CD14-positive monocyte (primary cell): ENCODE measurements at regions not wholly inside any gene's neighbourhood (a gene's known extent, or its start where the extent isn't known, plus 50 kb on each side); places are given as distances from the start of the nearest gene placed in this dataset.

Experiments used
- DNase-seq, 3 donors: peaks; one replicate each; pipeline ENCODE4 v3.0.0-alpha.2; 2011 to 2022
- H2AFZ ChIP-seq: 2 replicates; pipeline ENCODE4 v1.6.0; 2012; ENCODE audit warnings: mild to moderate bottlenecking, low read depth, low read length, inconsistent platforms; ENCODE audit not compliant: insufficient read depth, poor library complexity, severe bottlenecking
- H3K27ac ChIP-seq, 2 donors: 1 replicate in 1 of 2; 2 replicates in 1 of 2; pipeline ENCODE4 v1.5.1; 2012 to 2013; ENCODE audit warnings: low read length in 2 of 2, control low read depth in 1 of 2, inconsistent platforms in 1 of 2, low read depth in 1 of 2, mild to moderate bottlenecking in 1 of 2
- H3K27me3 ChIP-seq, 2 donors: one replicate each; pipeline versions ENCODE4 v1.6.0 to v1.6.1; 2011 to 2013; ENCODE audit warnings: low read length in 2 of 2; ENCODE audit not compliant: control insufficient read depth in 2 of 2, insufficient read depth in 2 of 2
- H3K36me3 ChIP-seq, 2 donors: replicated peaks in 1 of 2; 1 replicate in 1 of 2; 2 replicates in 1 of 2; pipeline versions ENCODE4 v1.5.1 to v1.6.1; 2012 to 2013; ENCODE audit warnings: low read length in 2 of 2, control low read depth in 1 of 2, inconsistent platforms in 1 of 2, mild to moderate bottlenecking in 1 of 2; ENCODE audit not compliant: insufficient read depth in 2 of 2, control insufficient read depth in 1 of 2
- H3K4me1 ChIP-seq, 2 donors: 1 replicate in 1 of 2; 2 replicates in 1 of 2; pipeline versions ENCODE4 v1.5.1 to v1.6.1; 2012 to 2013; ENCODE audit warnings: low read length in 2 of 2, control low read depth in 1 of 2, inconsistent platforms in 1 of 2, mild to moderate bottlenecking in 1 of 2, moderate library complexity in 1 of 2; ENCODE audit not compliant: insufficient read depth in 2 of 2, control insufficient read depth in 1 of 2
- H3K4me2 ChIP-seq: replicated peaks from 2 replicates; pipeline ENCODE3; 2012; ENCODE audit warnings: low read length, moderate library complexity, mild to moderate bottlenecking; ENCODE audit not compliant: poor library complexity, severe bottlenecking; ENCODE audit errors: extremely low read depth
- H3K4me3 ChIP-seq, 3 experiments: fragments of 200-600 bp in 1 of 3; sonication (generic) in 1 of 3; replicated peaks in 1 of 3; 1 replicate in 2 of 3; 2 replicates in 1 of 3; pipeline ENCODE4 v1.5.1; 2011 to 2013; ENCODE audit warnings: low read length in 3 of 3, mild to moderate bottlenecking in 3 of 3, control low read depth in 2 of 3, low read depth in 2 of 3, inconsistent platforms in 1 of 3, moderate library complexity in 1 of 3
- H3K79me2 ChIP-seq: 2 replicates; pipeline ENCODE4 v1.6.0; 2012; ENCODE audit warnings: mild to moderate bottlenecking, control low read depth, inconsistent platforms, low read length, moderate library complexity; ENCODE audit not compliant: insufficient read depth
- H3K9ac ChIP-seq: 2 replicates; pipeline ENCODE4 v1.6.0; 2017; ENCODE audit warnings: low read length, mild to moderate bottlenecking; ENCODE audit not compliant: insufficient read depth, poor library complexity, severe bottlenecking
- H3K9me3 ChIP-seq, 2 donors: replicated peaks in 1 of 2; 1 replicate in 1 of 2; 2 replicates in 1 of 2; pipeline versions ENCODE4 v1.5.1 to v1.6.1; 2012 to 2013; ENCODE audit warnings: low read length in 2 of 2, control low read depth in 1 of 2; ENCODE audit not compliant: control insufficient read depth in 1 of 2, insufficient read depth in 1 of 2
- H4K20me1 ChIP-seq: 2 replicates; pipeline ENCODE4 v1.6.0; 2012; ENCODE audit warnings: mild to moderate bottlenecking, low read length, control low read depth, moderate library complexity; ENCODE audit not compliant: insufficient read depth
- H3K27ac Mint-ChIP-seq, 7 donors: one replicate each; pipeline ENCODE4 v1.8.0; 2020; ENCODE audit warnings: mild to moderate bottlenecking in 7 of 7, mixed read lengths in 7 of 7, moderate library complexity in 6 of 7, inconsistent platforms in 2 of 7
- H3K27me3 Mint-ChIP-seq, 3 donors: one replicate each; pipeline ENCODE4 v1.8.0; 2021 to 2022; ENCODE audit warnings: low read depth in 3 of 3, mild to moderate bottlenecking in 3 of 3, mixed read lengths in 3 of 3, moderate library complexity in 3 of 3, inconsistent platforms in 1 of 3
- H3K36me3 Mint-ChIP-seq, 2 donors: one replicate each; pipeline ENCODE4 v1.8.0; 2020; ENCODE audit warnings: mixed read lengths in 2 of 2, inconsistent platforms in 1 of 2, mild to moderate bottlenecking in 1 of 2
- H3K4me1 Mint-ChIP-seq: one replicate; pipeline ENCODE4 v1.8.0; 2020; ENCODE audit warnings: mild to moderate bottlenecking, mixed read lengths
- H3K4me3 Mint-ChIP-seq, 2 donors: one replicate each; pipeline ENCODE4 v1.8.0; 2020; ENCODE audit warnings: mild to moderate bottlenecking in 2 of 2, mixed read lengths in 2 of 2, moderate library complexity in 1 of 2
- H3K9me3 Mint-ChIP-seq, 7 donors: one replicate each; pipeline ENCODE4 v1.8.0; 2020 to 2022; ENCODE audit warnings: mixed read lengths in 7 of 7, mild to moderate bottlenecking in 6 of 7, moderate library complexity in 6 of 7, inconsistent platforms in 2 of 7
- WGBS: methylation state at CpG from one replicate; pipeline ENCODE4 v1.1.5; 2013; ENCODE audit warnings: missing lambda C conversion rate; ENCODE audit not compliant: insufficient coverage; 5-methylcytosine and 5-hydroxymethylcytosine counted together
- intact Hi-C, 2 donors: fragments of 100-400 bp; cut with micrococcal nuclease; formaldehyde crosslinking; loops; one replicate each; pipeline versions ENCODE4 v1.15.0 to v1.15.1; 2023
- TF ChIP-seq, protein P1 (sequence below): fragments of 200-600 bp; IDR thresholded peaks from one replicate; pipeline ENCODE4 v1.8.0; 2022; ENCODE audit warnings: antibody characterized with exemption, mild to moderate bottlenecking

DNA sequence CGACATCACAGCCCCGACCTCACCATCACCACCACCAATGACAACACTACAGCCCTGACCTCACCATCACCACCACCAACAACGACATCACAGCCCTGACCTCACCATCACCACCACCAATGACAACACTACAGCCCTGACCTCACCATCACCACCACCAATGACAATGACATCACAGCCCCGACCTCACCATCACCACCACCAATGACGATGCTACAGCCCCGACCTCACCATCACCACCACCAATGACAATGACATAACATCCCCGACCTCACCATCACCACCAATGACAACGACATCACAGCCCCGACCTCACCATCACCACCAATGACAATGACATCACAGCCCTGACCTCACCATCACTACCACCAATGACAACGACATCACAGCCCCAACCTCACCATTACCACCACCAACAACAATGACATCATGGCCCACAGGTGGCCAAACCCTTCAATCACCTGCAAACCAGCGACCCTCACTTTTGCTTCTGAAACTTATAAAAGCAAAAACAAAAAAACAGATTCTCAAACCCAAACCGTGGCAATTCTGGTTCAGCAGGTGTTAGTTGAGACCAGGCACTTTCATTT is 70.7 kb upstream of the TMEM18 start:
- Mint-ChIP-seq H3K36me3 (no peaks in the 10 kb centered on the region), H3K9me3 (peaks cover 0 to 7% (median 2%) of the 10 kb centered on the region in 7 donors), H3K27ac (no peak overlapping the region), H3K27me3 (peaks cover 0 to 8% (median 7%) of the 10 kb centered on the region in 3 donors), H3K4me3 (no peak overlapping the region), H3K4me1 (no peaks in the 10 kb centered on the region)
- H3K79me2 ChIP-seq = no peaks in the 10 kb centered on the region
- no peak overlapping the region for H3K27ac ChIP-seq
- intact Hi-C loops = no loop called here
- no peak for DNase-seq
- no peaks in the 10 kb centered on the region for H3K27me3 ChIP-seq
- no peak overlapping the region for H3K4me3 ChIP-seq
- WGBS = 71% methylated on average over 12 of the region's 12 CpGs
- no peaks in the 10 kb centered on the region for H3K36me3 ChIP-seq
- H2AFZ ChIP-seq = no peak overlapping the region
- H3K4me2 ChIP-seq = no peak overlapping the region
- H3K9ac ChIP-seq = no peak overlapping the region
- H3K4me1 ChIP-seq = no peaks in the 10 kb centered on the region
- H3K9me3 ChIP-seq = no peaks in the 10 kb centered on the region
- TF ChIP-seq, protein P1, sequence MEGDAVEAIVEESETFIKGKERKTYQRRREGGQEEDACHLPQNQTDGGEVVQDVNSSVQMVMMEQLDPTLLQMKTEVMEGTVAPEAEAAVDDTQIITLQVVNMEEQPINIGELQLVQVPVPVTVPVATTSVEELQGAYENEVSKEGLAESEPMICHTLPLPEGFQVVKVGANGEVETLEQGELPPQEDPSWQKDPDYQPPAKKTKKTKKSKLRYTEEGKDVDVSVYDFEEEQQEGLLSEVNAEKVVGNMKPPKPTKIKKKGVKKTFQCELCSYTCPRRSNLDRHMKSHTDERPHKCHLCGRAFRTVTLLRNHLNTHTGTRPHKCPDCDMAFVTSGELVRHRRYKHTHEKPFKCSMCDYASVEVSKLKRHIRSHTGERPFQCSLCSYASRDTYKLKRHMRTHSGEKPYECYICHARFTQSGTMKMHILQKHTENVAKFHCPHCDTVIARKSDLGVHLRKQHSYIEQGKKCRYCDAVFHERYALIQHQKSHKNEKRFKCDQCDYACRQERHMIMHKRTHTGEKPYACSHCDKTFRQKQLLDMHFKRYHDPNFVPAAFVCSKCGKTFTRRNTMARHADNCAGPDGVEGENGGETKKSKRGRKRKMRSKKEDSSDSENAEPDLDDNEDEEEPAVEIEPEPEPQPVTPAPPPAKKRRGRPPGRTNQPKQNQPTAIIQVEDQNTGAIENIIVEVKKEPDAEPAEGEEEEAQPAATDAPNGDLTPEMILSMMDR = no peak
- no peaks in the 10 kb centered on the region for H4K20me1 ChIP-seq

DNA sequence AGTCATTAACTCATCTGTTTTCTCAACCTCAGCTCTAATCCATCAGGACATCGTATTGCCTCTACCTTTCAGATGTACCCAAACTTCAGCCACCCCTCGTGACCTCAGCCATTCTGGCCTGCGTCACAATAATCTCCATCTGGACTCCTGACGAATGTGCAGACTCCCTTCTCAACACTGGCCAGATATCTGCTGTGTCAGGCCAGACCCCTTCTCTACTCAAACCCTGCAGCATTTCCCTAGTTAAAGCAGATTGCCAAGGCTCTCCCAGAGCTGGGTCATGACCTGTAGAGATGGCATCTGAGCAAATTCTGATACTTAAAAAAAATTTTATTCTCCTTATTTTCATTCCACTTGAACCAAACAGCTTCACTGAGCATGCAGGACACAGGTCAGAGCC is 69.5 kb upstream of the TMEM18 start:
- H3K9ac ChIP-seq = no peak overlapping the region
- no peaks in the 10 kb centered on the region for H3K4me1 ChIP-seq
- H3K27ac Mint-ChIP-seq = peak overlapping the region in 1 of 7 donors; percentile 25
- H3K36me3 ChIP-seq = no peaks in the 10 kb centered on the region
- no peak overlapping the region for H3K27ac ChIP-seq
- no peaks in the 10 kb centered on the region for H3K9me3 ChIP-seq
- no peaks in the 10 kb centered on the region for H3K79me2 ChIP-seq
- H3K4me1 Mint-ChIP-seq = no peaks in the 10 kb centered on the region
- no peak overlapping the region for H2AFZ ChIP-seq
- H3K27me3 Mint-ChIP-seq = peaks cover 5 to 17% (median 15%) of the 10 kb centered on the region in 3 donors
- H3K9me3 Mint-ChIP-seq = peaks cover 0 to 7% (median 2%) of the 10 kb centered on the region in 7 donors
- H3K4me2 ChIP-seq = no peak overlapping the region
- no peak for DNase-seq
- no peaks in the 10 kb centered on the region for H4K20me1 ChIP-seq
- 89% methylated on average over 4 of the region's 4 CpGs for WGBS
- H3K27me3 ChIP-seq = peaks cover 0 to 7% of the 10 kb centered on the region in 2 donors
- TF ChIP-seq, protein P1 = no peak
- no peaks in the 10 kb centered on the region for H3K36me3 Mint-ChIP-seq
- no peak overlapping the region for H3K4me3 Mint-ChIP-seq
- intact Hi-C loops = no loop called here
- H3K4me3 ChIP-seq = no peak overlapping the region
